H1 (cell line): ENCODE measurements at regions not wholly inside any gene's neighbourhood (a gene's known extent, or its start where the extent isn't known, plus 50 kb on each side); places are given as distances from the start of the nearest gene placed in this dataset.

ENCODE experiments used
- CTCF ChIA-PET: fragments of 300-600 bp; sonication (Branson Sonifier 250); formaldehyde crosslinking; loops from one replicate; lab custom pipeline; 2021; ENCODE audit not compliant: partially characterized antibody; lab: Charles Lee
- POLR2A ChIA-PET: fragments of 300-600 bp; sonication (Branson Sonifier 250); formaldehyde crosslinking; loops from one replicate; lab custom pipeline; 2021; ENCODE audit warnings: inconsistent platforms; ENCODE audit not compliant: partially characterized antibody; lab: Charles Lee
- DNase-seq, 2 experiments: peaks; one replicate each; pipeline versions ENCODE4 v3.0.0 to v3.0.0-alpha.2; 2010 to 2022; ENCODE audit warnings: low spot score in 2 of 2, low read depth in 1 of 2, mixed read lengths in 1 of 2
- FAIRE-seq: peaks from 2 replicates; lab custom pipeline; 2011; peaks lifted over from hg19 to GRCh38; lab: Jason Lieb, UNC
- H2AFZ ChIP-seq: 2 replicates; pipeline ENCODE4 v1.8.1; 2012; ENCODE audit warnings: low read length, inconsistent platforms
- H2AK5ac ChIP-seq: 2 replicates; pipeline ENCODE4 v1.6.1; 2013; ENCODE audit warnings: low read depth, low read length
- H2BK120ac ChIP-seq: replicated peaks from 2 replicates; pipeline ENCODE3; 2013; ENCODE audit warnings: low read depth, low read length, inconsistent platforms
- H2BK12ac ChIP-seq: 2 replicates; pipeline ENCODE4 v1.6.1; 2013; ENCODE audit warnings: low read depth, low read length
- H2BK15ac ChIP-seq: 2 replicates; pipeline ENCODE4 v1.6.1; 2013; ENCODE audit warnings: low read length
- H2BK20ac ChIP-seq: 2 replicates; pipeline ENCODE4 v1.6.1; 2013; ENCODE audit warnings: low read length
- H2BK5ac ChIP-seq: 2 replicates; pipeline ENCODE4 v1.6.1; 2013; ENCODE audit warnings: low read depth, low read length
- H3K14ac ChIP-seq: 2 replicates; pipeline ENCODE4 v1.6.1; 2013; ENCODE audit warnings: inconsistent platforms; ENCODE audit not compliant: insufficient read length
- H3K18ac ChIP-seq: 2 replicates; pipeline ENCODE4 v1.6.1; 2013; ENCODE audit warnings: low read length; ENCODE audit errors: extremely low read depth
- H3K23ac ChIP-seq: 2 replicates; pipeline ENCODE4 v1.6.1; 2013; ENCODE audit warnings: inconsistent platforms; ENCODE audit not compliant: insufficient read length
- H3K23me2 ChIP-seq: 2 replicates; pipeline ENCODE4 v1.6.1; 2013; ENCODE audit warnings: low read depth, low read length
- H3K27ac ChIP-seq: 2 replicates; pipeline ENCODE4 v1.6.1; 2011; ENCODE audit warnings: low read depth, low read length, inconsistent platforms
- H3K27me3 ChIP-seq, 4 experiments: replicated peaks in 1 of 4; 1 replicate in 1 of 4; 2 replicates in 3 of 4; pipeline versions ENCODE4 v1.6.1 to v1.8.1; 2011 to 2013; ENCODE audit warnings: low read length in 3 of 4, mild to moderate bottlenecking in 3 of 4, inconsistent platforms in 2 of 4, mixed read lengths in 2 of 4, moderate library complexity in 1 of 4; ENCODE audit not compliant: control insufficient read depth in 3 of 4, insufficient read depth in 3 of 4; ENCODE audit errors: extremely low read depth in 1 of 4
- H3K36me3 ChIP-seq, 4 experiments: 2 replicates each; pipeline versions ENCODE4 v1.6.1 to v1.8.1; 2011 to 2013; ENCODE audit warnings: mild to moderate bottlenecking in 4 of 4, low read length in 3 of 4, moderate library complexity in 2 of 4, control low read depth in 1 of 4, inconsistent platforms in 1 of 4; ENCODE audit not compliant: insufficient read depth in 4 of 4, control insufficient read depth in 2 of 4
- H3K4ac ChIP-seq: replicated peaks from 2 replicates; pipeline ENCODE3; 2013; ENCODE audit warnings: low read length, low read depth, mixed read lengths, inconsistent platforms; ENCODE audit not compliant: insufficient read length
- H3K4me1 ChIP-seq, 4 experiments: replicated peaks in 1 of 4; 1 replicate in 1 of 4; 2 replicates in 3 of 4; pipeline versions ENCODE4 v1.6.1 to v1.8.1; 2011 to 2013; ENCODE audit warnings: low read length in 3 of 4, inconsistent platforms in 2 of 4, mixed read lengths in 1 of 4; ENCODE audit not compliant: insufficient read depth in 4 of 4, control insufficient read depth in 3 of 4
- H3K4me2 ChIP-seq, 2 experiments: 2 replicates each; pipeline versions ENCODE4 v1.6.1 to v1.8.1; 2011 to 2013; ENCODE audit warnings: low read depth in 2 of 2, low read length in 2 of 2, control low read depth in 1 of 2, inconsistent platforms in 1 of 2, mild to moderate bottlenecking in 1 of 2; ENCODE audit not compliant: insufficient read depth in 1 of 2
- H3K4me3 ChIP-seq, 4 experiments: fragments of 200-600, 300-600 bp in 1 of 4; sonication (generic), shearing (Covaris generic), sonication (Bioruptor Twin) in 1 of 4; 2 replicates each; pipeline versions ENCODE4 v1.5.1 to v1.8.1; 2011 to 2016; ENCODE audit warnings: low read length in 4 of 4, low read depth in 3 of 4, control low read depth in 2 of 4, inconsistent platforms in 2 of 4, mild to moderate bottlenecking in 2 of 4, mixed read lengths in 1 of 4, moderate library complexity in 1 of 4; ENCODE audit not compliant: insufficient read depth in 2 of 4; ENCODE audit errors: extremely low read depth in 1 of 4
- H3K56ac ChIP-seq: replicated peaks from 2 replicates; pipeline ENCODE3; 2013; ENCODE audit warnings: low read depth, mild to moderate bottlenecking, mixed read lengths, low read length, inconsistent platforms; ENCODE audit not compliant: insufficient read length
- H3K79me1 ChIP-seq: 2 replicates; pipeline ENCODE4 v1.6.1; 2013; ENCODE audit warnings: low read depth, low read length, control low read depth
- H3K79me2 ChIP-seq, 2 experiments: 2 replicates each; pipeline versions ENCODE4 v1.6.1 to v1.8.1; 2012 to 2013; ENCODE audit warnings: low read length in 2 of 2, mild to moderate bottlenecking in 2 of 2, inconsistent platforms in 1 of 2; ENCODE audit not compliant: insufficient read depth in 2 of 2, control insufficient read depth in 1 of 2
- H3K9ac ChIP-seq, 4 experiments: replicated peaks in 1 of 4; 1 replicate in 1 of 4; 2 replicates in 3 of 4; pipeline versions ENCODE4 v1.6.1 to v1.8.1; 2011 to 2013; ENCODE audit warnings: low read depth in 3 of 4, low read length in 3 of 4, control low read depth in 2 of 4, mild to moderate bottlenecking in 2 of 4, moderate library complexity in 2 of 4, inconsistent platforms in 1 of 4; ENCODE audit errors: extremely low read depth in 1 of 4
- H3K9me3 ChIP-seq, 2 experiments: 2 replicates each; pipeline versions ENCODE4 v1.6.1 to v1.8.1; 2012 to 2013; ENCODE audit warnings: mild to moderate bottlenecking in 2 of 2, moderate library complexity in 2 of 2, control low read depth in 1 of 2, inconsistent platforms in 1 of 2, low read depth in 1 of 2, low read length in 1 of 2, mixed read lengths in 1 of 2; ENCODE audit not compliant: insufficient read depth in 2 of 2
- H4K20me1 ChIP-seq, 2 experiments: replicated peaks in 1 of 2; 2 replicates each; pipeline versions ENCODE3 to v1.8.1; 2011 to 2013; ENCODE audit warnings: inconsistent platforms in 2 of 2, low read length in 2 of 2, mild to moderate bottlenecking in 1 of 2; ENCODE audit not compliant: insufficient read depth in 2 of 2, control insufficient read depth in 1 of 2
- H4K5ac ChIP-seq: 2 replicates; pipeline ENCODE4 v1.6.1; 2013; ENCODE audit warnings: low read length, low read depth, mixed read lengths, inconsistent platforms; ENCODE audit not compliant: insufficient read length
- H4K8ac ChIP-seq: 2 replicates; pipeline ENCODE4 v1.8.0; 2013; ENCODE audit warnings: mild to moderate bottlenecking, moderate library complexity, low read length, inconsistent platforms; ENCODE audit not compliant: insufficient read depth; ENCODE audit errors: extremely low read depth
- H4K91ac ChIP-seq: replicated peaks from 2 replicates; pipeline ENCODE3; 2013; ENCODE audit warnings: low read length, mixed read lengths, inconsistent platforms; ENCODE audit not compliant: insufficient read length
- CHD2 ChIP-seq: IDR thresholded peaks from 2 replicates; pipeline ENCODE4 v1.6.1; 2012; ENCODE audit warnings: low read length, improper control_type of control experiment
- CTBP2 ChIP-seq: IDR thresholded peaks from 2 replicates; pipeline ENCODE4 v1.7.0; 2011; ENCODE audit warnings: borderline replicate concordance, mild to moderate bottlenecking, moderate library complexity, mixed read lengths, low read length; ENCODE audit not compliant: insufficient read depth, insufficient read length
- EGR1 ChIP-seq: IDR thresholded peaks from 2 replicates; pipeline ENCODE4 v1.6.1; 2011; ENCODE audit warnings: low read depth, low read length, borderline replicate concordance
- EP300 ChIP-seq, 2 experiments: IDR thresholded peaks; 1 replicate in 1 of 2; 2 replicates in 1 of 2; pipeline ENCODE4 v1.6.1; 2011 to 2012; ENCODE audit warnings: low read depth in 2 of 2, low read length in 2 of 2, mild to moderate bottlenecking in 2 of 2, borderline replicate concordance in 1 of 2, inconsistent platforms in 1 of 2, moderate library complexity in 1 of 2
- HDAC2 ChIP-seq, 2 experiments: fragments of 300-600 bp in 1 of 2; sonication (generic) in 1 of 2; IDR thresholded peaks; 2 replicates each; pipeline ENCODE4 v1.6.1; 2011 to 2012; ENCODE audit warnings: low read depth in 2 of 2, low read length in 2 of 2, mild to moderate bottlenecking in 2 of 2, moderate library complexity in 2 of 2, borderline replicate concordance in 1 of 2, inconsistent platforms in 1 of 2
- JUN ChIP-seq: IDR thresholded peaks from 2 replicates; pipeline ENCODE4 v1.6.1; 2011; ENCODE audit warnings: low read depth, mild to moderate bottlenecking, improper control_type of control experiment, low read length
- NANOG ChIP-seq: IDR thresholded peaks from 2 replicates; pipeline ENCODE4 v1.6.1; 2011; ENCODE audit warnings: low read length, low read depth, mild to moderate bottlenecking, inconsistent platforms; ENCODE audit not compliant: insufficient read depth, poor library complexity, severe bottlenecking
- POLR2A ChIP-seq, 2 experiments: IDR thresholded peaks; 1 replicate in 1 of 2; 2 replicates in 1 of 2; pipeline ENCODE4 v1.6.1; 2011; ENCODE audit warnings: low read depth in 2 of 2, low read length in 2 of 2, mild to moderate bottlenecking in 2 of 2; ENCODE audit errors: control extremely low read depth in 1 of 2
- RAD21 ChIP-seq, 2 experiments: IDR thresholded peaks in 1 of 2; conservative IDR thresholded peaks in 1 of 2; 2 replicates each; pipeline ENCODE4 v1.6.1; 2011; ENCODE audit warnings: low read depth in 2 of 2, low read length in 2 of 2, improper control_type of control experiment in 1 of 2, inconsistent platforms in 1 of 2, mild to moderate bottlenecking in 1 of 2, moderate library complexity in 1 of 2
- RBBP5 ChIP-seq: IDR thresholded peaks from 2 replicates; pipeline ENCODE4 v1.7.1; 2012; ENCODE audit warnings: low read depth, mild to moderate bottlenecking, inconsistent platforms, low read length, moderate library complexity, borderline replicate concordance
- RFX5 ChIP-seq: IDR thresholded peaks from 2 replicates; pipeline ENCODE4 v1.6.1; 2011; ENCODE audit warnings: low read depth, low read length, improper control_type of control experiment, borderline replicate concordance
- SAP30 ChIP-seq: fragments of 300-600 bp; sonication (generic); IDR thresholded peaks from 2 replicates; pipeline ENCODE4 v1.7.1; 2012; ENCODE audit warnings: low read length, moderate library complexity, mild to moderate bottlenecking, inconsistent platforms; ENCODE audit not compliant: insufficient read depth, insufficient replicate concordance
- SRF ChIP-seq: IDR thresholded peaks from 2 replicates; pipeline ENCODE4 v1.6.1; 2011; ENCODE audit warnings: mild to moderate bottlenecking, low read depth, low read length, moderate library complexity
- TAF7 ChIP-seq: optimal IDR thresholded peaks from 2 replicates; pipeline ENCODE3; 2011; ENCODE audit warnings: low read depth, mild to moderate bottlenecking, inconsistent platforms, low read length, moderate library complexity, borderline replicate concordance
- whole genome bisulfite sequencing, 2 experiments: shearing (Covaris generic) in 1 of 2; methylation state at CpG; one replicate each; pipeline versions ENCODE4 v1.1.6 to v1.1.7; 2013 to 2015; ENCODE audit warnings: low lambda C conversion rate in 2 of 2, mixed read lengths in 2 of 2, inconsistent platforms in 1 of 2, low coverage in 1 of 2, missing lambda C conversion rate in 1 of 2; ENCODE audit not compliant: insufficient replicate concordance in 2 of 2, insufficient coverage in 1 of 2, insufficient read length in 1 of 2; ENCODE audit errors: extremely low coverage in 1 of 2, missing lambda C conversion rate in 1 of 2; 5-methylcytosine and 5-hydroxymethylcytosine counted together

DNA sequence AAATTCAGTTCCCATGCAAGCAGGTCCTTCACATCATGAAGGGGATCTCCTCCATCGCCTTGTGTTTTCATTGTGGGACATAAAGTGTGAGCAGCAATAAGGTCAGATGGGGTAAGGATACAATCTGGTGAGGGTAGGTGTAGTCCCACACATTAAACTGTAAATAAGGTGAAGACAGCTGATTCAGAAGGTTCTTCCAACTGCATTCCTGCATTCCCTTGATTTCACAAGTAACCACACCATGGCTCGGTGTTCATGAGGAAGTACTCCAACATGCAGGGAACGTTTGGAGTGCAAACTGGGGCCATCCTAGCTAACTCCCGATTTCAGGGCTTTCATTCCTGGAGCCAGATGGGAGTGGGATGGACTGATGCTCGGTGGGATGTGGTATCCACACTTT lies 680.7 kb upstream of the TSPY4 start:
- WGBS, 2 experiments: 54% methylated on average over 3 of the region's 5 CpGs; no CpG with 5 or more reads in 1 of the 2 experiments
- CTCF ChIA-PET: no interaction called here
- Histone ChIP-seq H2AFZ (no peak overlapping the region), H3K18ac (no peak overlapping the region), H3K56ac (no peak overlapping the region), H3K79me1 (no peaks in the 10 kb centered on the region), H2BK20ac (no peak overlapping the region), H2BK12ac (no peak overlapping the region), H4K20me1 (no peaks in the 10 kb centered on the region), H3K79me2 (no peaks in the 10 kb centered on the region), H4K8ac (no peak overlapping the region), H3K27me3 (no peaks in the 10 kb centered on the region), H2BK15ac (no peak overlapping the region), H4K5ac (no peak overlapping the region), H3K36me3 (no peaks in the 10 kb centered on the region), H3K9me3 (peaks cover 17 to 76% of the 10 kb centered on the region in 2 experiments), H3K23me2 (no peaks in the 10 kb centered on the region), H2AK5ac (no peak overlapping the region), H3K4me2 (no peak overlapping the region), H3K27ac (no peak overlapping the region), H3K23ac (no peak overlapping the region), H3K4me3 (no peak overlapping the region), H3K4ac (no peak overlapping the region), H3K14ac (no peak overlapping the region), H4K91ac (no peak overlapping the region), H2BK5ac (no peak overlapping the region), H2BK120ac (no peak overlapping the region), H3K9ac (no peak overlapping the region), H3K4me1 (no peaks in the 10 kb centered on the region)
- FAIRE-seq: no peak
- DNase-seq: no peak
- POLR2A ChIA-PET: no interaction called here
- TF ChIP-seq EP300 (IDR thresholded peaks at IDR 0.05; ENCODE audit: borderline replicate concordance in 1 of 2, low read depth in 2 of 2, low read length in 2 of 2): no peak
- TF ChIP-seq JUN: no peak
- no peak for TF ChIP-seq POLR2A (IDR thresholded peaks at IDR 0.05; ENCODE audit: control extremely low read depth in 1 of 2, low read depth in 2 of 2, low read length in 2 of 2)
- no peak for TF ChIP-seq HDAC2 (IDR thresholded peaks at IDR 0.05; ENCODE audit: borderline replicate concordance in 1 of 2, low read depth in 2 of 2, low read length in 2 of 2)
- no peak for TF ChIP-seq SRF
- TF ChIP-seq RFX5: no peak
- TF ChIP-seq NANOG: no peak
- TF ChIP-seq CTBP2: no peak
- no peak for TF ChIP-seq EGR1
- TF ChIP-seq RBBP5: no peak
- no peak for TF ChIP-seq CHD2
- TF ChIP-seq TAF7: no peak
- TF ChIP-seq RAD21 (IDR thresholded peaks at IDR 0.05 in 1 of 2, conservative IDR thresholded peaks at IDR 0.05 in 1 of 2; ENCODE audit: low read depth in 2 of 2, low read length in 2 of 2): no peak
- no peak for TF ChIP-seq SAP30
